GM19035 (cell line): ENCODE measurements at regions not wholly inside any gene's neighbourhood (a gene's known extent, or its start where the extent isn't known, plus 50 kb on each side); places are given as distances from the start of the nearest gene placed in this dataset.

ENCODE experiments used
- ATAC-seq: cut with Tn5 transposase; IDR thresholded peaks from one replicate; pipeline ENCODE4 v1.9.1; 2021; ENCODE audit not compliant: unreplicated experiment

- no peak for ATAC-seq
Measured at GRCh38 chr12:92003701-92004100, 141.9 kb downstream of the BTG1 start.

DNA sequence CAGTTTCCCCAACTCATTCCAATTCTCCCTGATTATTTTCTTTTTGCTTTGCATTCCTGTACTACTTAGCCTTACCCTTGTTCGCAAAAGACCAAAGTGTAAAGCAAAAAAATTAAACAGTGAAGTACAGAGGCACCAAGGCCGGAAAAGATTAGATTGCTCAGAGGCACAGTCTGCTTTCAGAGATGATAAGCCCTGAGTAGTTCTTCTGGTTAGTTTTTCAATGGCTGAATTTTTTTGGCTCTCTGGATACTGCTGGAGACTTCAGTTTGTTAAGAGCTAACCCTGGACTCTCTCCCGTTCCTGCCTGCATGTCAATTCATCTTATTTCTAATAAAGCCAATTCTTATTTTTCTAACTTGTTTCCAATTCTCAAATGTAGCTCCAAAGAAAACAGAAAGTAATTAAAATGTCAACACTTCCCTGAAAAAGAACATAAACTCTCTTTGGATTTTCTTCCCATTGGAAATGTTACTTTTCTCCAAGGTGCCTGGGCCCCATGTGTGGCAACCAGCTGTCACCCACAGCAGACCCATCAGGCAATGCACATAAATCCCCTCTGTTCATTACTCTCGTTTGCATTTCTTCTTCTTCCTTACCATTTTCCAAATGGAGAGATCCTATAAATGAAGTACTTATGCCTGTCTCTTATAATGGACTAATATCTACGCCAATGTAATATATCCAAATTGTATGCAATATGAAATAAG lies 142.8 kb downstream of the BTG1 start:
- no peak for ATAC-seq

DNA sequence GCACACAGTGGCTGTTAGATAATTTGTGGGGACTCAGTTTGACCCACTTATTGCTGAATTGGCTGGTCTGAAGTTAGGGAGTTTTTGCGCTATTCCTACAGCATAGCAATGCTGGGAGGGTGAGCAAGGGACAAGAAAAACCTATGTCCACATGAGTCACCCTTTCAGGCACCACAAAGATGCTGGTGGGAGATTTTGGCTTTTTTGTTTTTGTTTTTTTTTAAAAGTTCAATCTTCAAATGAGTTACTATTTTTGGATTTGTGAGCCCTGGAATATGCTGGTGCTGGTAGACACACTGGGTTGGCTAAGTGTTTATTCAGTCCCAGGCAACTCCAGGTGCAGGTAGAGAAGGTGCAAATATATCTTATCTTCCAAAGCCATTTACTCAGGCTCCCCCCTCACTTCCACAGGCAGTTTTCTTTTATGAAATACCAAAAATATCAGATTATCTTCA lies 143.4 kb downstream of the BTG1 start:
- ATAC-seq: no peak

- ATAC-seq: no peak
Measured at GRCh38 chr12:92000597-92000996, 145.0 kb downstream of the BTG1 start.

DNA sequence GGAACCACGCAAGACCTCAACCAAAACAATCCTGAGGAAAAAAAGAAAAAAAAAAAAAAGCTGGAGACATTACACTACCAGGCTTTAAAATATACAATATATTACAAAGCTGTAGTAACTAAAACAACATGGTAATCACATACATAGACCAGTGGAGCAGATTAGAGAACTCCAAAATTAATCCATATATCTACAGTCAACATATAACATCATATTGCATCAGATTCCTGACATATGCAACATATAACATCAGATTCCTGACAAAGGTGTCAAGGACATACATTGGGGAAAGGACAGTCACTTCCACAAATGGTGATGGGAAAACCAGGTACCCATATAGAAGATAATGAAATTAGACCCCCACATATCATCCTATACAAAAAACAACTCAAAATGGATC lies 145.8 kb downstream of the BTG1 start:
- ATAC-seq: no peak

DNA sequence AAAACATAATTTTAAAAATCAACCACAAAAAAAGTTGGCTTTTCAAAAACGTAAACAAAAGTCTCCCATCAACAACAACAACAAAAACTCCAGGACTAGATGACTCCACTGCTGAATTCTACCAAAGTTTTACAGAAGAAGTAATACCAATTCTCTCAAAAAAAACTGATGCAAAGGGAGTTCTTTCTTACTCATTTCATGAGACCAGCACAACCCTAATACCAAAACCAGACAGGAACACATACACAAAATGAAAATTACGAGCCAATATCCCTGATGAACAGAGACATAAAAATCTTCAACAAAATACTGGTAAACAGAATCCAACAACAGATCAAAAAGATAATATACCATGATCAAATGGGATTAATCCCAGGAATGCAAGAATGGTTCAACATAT lies 147.3 kb downstream of the BTG1 start:
- ATAC-seq: no peak

DNA sequence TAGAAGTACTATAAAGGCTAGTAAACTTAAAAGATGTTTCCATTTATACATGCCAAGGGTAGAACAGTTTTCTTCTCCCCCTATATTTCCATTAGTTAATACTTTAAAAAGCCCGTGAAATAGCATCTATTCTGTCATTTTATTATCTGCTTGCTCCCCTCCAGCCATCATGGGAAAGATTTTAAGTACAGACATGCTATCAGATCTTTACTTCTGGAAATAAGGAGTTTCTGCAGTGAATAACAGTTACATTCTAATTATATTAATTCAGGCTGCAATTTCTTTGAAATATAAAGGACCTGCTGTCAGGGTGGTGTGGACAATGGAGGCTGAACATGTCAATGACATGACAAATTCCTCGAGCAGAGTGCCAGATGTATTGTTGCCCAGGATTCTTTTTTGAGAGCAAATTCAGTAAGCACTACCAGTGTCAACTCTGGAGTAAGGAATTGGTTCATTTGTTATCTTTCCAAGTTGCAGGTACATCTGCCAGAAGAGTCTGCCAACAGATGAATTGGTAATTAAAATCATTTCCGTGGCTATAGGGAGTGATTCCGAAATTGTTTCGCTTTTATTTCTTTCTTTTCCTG lies 151.3 kb downstream of the BTG1 start:
- no peak for ATAC-seq

DNA sequence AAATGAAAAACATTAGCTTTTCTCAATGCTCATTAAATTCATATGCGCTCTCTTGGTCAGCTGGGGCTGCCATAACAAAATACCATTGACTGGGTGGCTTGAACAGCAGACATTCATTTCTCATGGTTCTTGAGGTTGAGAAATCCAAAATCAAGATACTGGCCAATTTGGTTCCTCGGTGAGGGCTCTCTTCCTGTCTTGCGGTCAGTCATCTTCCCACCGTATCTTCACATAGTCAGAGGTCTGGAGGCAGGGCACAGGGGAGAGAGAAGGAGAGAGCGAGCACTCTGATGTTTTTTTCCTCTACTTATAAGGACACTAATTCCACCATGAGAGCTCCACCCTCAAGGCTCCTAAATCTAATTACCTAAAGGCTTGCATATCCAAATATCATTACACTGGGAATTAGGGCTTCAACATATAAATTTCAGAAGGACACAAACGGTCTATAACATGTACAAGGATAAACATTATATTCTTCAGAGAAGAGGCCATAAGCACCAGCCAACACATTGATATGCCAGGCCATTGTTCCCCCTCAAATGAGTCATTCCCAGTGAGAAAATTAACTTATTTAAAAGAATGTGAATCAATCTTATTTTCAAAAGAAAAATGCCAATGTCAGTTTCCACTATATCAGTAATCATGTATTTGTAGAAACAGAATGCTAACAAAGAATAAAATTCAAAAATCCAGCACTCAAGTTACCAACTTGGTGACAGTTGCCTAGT lies 152.2 kb downstream of the BTG1 start:
- ATAC-seq: no peak

- no peak for ATAC-seq
Measured at GRCh38 chr12:91991399-91992187, 154.1 kb downstream of the BTG1 start.

GRCh38 chr12:91990525-91990924 lies 155.1 kb downstream of the BTG1 start:
- ATAC-seq: no peak

DNA sequence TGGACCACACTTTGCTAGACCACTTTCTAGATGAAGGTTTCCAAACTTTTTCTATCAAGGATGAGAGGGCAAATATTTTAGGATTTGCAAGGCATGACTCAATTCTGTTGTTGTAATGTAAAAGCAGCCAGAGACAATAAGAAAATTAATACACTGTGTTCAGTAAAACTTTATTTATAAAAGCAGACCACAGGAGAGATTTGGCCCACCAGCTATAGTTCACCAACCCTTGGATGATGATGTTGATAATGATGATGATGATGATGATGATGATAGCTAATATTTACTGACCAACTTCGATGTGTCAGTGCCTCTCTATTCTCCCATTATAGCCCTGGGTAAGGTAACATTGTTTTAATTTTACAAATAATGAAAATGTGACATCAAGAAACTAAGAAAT lies 156.5 kb downstream of the BTG1 start:
- no peak for ATAC-seq

DNA sequence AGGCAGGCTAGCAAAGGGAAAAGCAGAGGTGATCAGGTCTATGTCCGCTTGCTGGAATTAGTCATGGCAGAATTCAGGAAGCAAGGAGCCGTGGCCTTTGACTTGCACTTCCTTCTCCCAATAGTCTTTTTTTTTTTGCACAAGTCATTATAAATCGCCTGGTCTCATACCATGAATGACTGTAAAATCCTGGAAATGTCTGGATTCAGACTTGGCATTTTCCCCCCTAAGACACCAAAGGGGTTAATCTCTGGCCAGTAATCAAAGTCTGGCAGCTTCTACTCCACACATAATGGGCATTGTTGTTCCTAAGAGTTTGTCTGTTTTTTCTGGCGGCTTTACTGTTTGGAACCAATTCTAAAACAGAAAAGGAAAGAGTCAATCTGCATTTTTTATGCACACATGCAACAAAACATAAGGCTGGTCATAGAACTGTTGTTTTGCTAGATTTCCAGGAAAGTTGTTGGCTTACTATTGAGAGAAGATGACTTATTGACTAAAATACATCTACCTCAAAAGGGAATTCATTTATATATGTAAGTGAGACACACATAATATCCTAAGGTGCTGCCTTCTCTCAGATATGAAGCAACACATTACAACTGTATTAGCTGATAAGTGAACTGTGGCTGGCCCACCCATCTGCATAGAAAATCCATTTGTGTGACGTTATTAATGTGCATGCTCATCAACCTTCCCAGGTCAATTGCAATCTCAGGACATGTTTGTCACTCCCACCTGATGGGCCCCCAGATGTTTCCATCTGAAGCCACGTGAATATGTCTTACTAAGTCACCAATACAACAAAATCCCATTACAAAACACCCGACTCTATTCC lies 157.3 kb downstream of the BTG1 start:
- ATAC-seq: no peak

GRCh38 chr12:91986084-91986483 lies 159.6 kb downstream of the BTG1 start:
- no peak for ATAC-seq

GRCh38 chr12:91985002-91985787 lies 160.5 kb downstream of the BTG1 start:
- no peak for ATAC-seq

GRCh38 chr12:91984556-91984955 lies 161.1 kb downstream of the BTG1 start:
- ATAC-seq: no peak

DNA sequence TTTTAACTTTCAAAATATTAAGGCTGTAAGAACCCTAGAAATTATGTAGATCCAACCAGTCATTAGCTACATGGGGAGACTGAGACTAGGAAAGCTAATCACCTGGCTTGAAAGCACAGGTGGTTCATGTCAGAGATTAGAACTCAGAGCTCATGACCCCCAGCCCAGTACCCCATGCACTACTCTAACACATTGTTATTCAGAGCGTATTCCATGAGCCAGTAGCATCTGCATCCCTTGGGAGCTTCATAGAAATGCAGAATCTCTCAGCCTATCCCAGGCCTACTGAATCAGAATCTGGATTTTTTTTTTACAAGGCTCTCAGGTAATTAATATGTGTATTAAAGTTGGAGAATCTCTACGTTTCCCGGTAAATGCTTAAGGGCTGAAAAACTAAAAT lies 161.7 kb downstream of the BTG1 start:
- no peak for ATAC-seq

DNA sequence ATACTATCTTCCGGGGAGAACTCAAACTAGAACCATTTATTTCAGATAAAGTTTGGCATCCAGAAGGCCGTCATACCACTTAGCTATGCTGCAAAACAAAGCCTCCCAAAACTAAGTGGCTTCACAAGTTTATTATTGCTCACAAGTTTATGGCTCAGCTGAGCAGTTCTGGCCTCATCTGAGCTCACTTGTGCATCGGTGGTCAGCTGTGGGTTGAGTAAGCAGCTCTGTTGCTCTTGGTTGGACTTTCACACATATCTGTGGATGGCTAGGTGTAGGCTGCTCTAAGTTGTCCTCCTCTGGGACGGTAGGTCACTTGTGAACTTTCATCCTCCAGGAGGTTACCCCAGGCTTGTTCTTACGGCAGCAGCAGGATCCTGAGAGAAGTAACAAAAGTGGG lies 162.7 kb downstream of the BTG1 start:
- no peak for ATAC-seq

DNA sequence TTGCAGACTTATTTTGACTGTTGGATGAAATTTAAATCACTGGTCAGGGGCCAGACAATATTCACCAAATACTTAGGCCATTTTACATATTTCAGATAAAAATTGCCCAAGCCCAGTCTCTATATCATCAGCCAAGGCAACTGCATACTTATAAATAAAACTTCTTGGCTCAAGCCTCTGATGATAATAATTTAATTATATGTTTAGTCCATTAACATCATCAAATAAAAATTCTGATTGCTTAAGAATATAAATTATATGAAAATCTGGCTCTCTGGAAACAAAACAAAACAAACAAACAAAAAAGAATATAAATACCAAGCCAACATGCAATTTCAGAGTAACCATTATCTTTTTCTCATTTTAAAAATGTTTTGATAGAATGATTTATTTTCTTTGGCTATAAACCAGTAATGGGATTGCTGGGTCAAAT lies 165.2 kb downstream of the BTG1 start:
- ATAC-seq: no peak

DNA sequence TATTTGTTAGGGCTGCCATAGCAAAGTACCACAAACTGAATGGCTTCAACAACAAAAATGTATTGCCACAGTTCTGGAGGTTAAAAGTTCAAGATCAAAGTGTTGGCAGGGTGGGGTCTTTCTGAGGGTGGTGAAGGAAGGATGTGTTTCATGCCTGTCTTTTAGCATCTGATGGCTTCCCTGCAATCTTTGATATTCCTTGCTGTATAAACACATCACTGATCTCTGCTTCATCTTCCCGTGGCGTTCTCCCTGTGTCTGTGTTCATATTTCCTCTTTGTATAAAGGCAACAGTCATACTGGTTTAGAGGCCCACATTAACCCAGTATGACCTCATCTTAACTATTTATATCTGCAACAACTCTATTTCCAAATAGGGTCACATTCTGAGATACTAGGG lies 167.5 kb downstream of the BTG1 start:
- ATAC-seq: no peak

GRCh38 chr12:91975891-91976290 lies 169.8 kb downstream of the BTG1 start:
- no peak for ATAC-seq
